Liver (tissue), 3 donors: ENCODE measurements at regions not wholly inside any gene's neighbourhood (a gene's known extent, or its start where the extent isn't known, plus 50 kb on each side); places are given as distances from the start of the nearest gene placed in this dataset.

Source experiments
- CTCF ChIP-seq: fragments of 150-350 bp; IDR thresholded peaks from 2 replicates; pipeline ENCODE4 v1.5.1; 2017; ENCODE audit warnings: improper control_type of control experiment, low read depth, low read length; ENCODE audit not compliant: missing input control
- EGR1 ChIP-seq, 2 donors: IDR thresholded peaks; 2 replicates each; pipeline ENCODE4 v1.6.1; 2016 to 2018; ENCODE audit warnings: antibody characterized with exemption in 2 of 2, low read depth in 2 of 2
- FOXA1 ChIP-seq: IDR thresholded peaks from 2 replicates; pipeline ENCODE4 v1.6.1; 2016; ENCODE audit warnings: antibody characterized with exemption
- GABPA ChIP-seq, 2 donors: IDR thresholded peaks in 1 of 2; conservative IDR thresholded peaks in 1 of 2; 2 replicates each; pipeline ENCODE4 v1.6.1; 2016; ENCODE audit warnings: antibody characterized with exemption in 2 of 2, mild to moderate bottlenecking in 1 of 2, moderate library complexity in 1 of 2
- HNF4A ChIP-seq, 2 donors: conservative IDR thresholded peaks; 2 replicates each; pipeline ENCODE4 v1.6.1; 2016; ENCODE audit warnings: antibody characterized with exemption in 2 of 2, mild to moderate bottlenecking in 2 of 2
- JUND ChIP-seq, 2 donors: IDR thresholded peaks; 2 replicates each; pipeline ENCODE4 v1.6.1; 2016; ENCODE audit warnings: antibody characterized with exemption in 2 of 2
- MAX ChIP-seq: IDR thresholded peaks from 2 replicates; pipeline ENCODE4 v1.6.1; 2016; ENCODE audit warnings: antibody characterized with exemption
- RAD21 ChIP-seq, 2 donors: IDR thresholded peaks; 2 replicates each; pipeline ENCODE4 v1.6.1; 2016; ENCODE audit warnings: antibody characterized with exemption in 2 of 2, mild to moderate bottlenecking in 2 of 2
- REST ChIP-seq: IDR thresholded peaks from 2 replicates; pipeline ENCODE4 v1.6.1; 2016; ENCODE audit warnings: antibody characterized with exemption, mild to moderate bottlenecking
- SP1 ChIP-seq: IDR thresholded peaks from 2 replicates; pipeline ENCODE4 v1.6.1; 2018; ENCODE audit warnings: antibody characterized with exemption, mild to moderate bottlenecking
- TAF1 ChIP-seq: conservative IDR thresholded peaks from 2 replicates; pipeline ENCODE4 v1.6.1; 2016; ENCODE audit warnings: antibody characterized with exemption, mild to moderate bottlenecking
- YY1 ChIP-seq: IDR thresholded peaks from 2 replicates; pipeline ENCODE4 v1.6.1; 2016; ENCODE audit warnings: antibody characterized with exemption, mild to moderate bottlenecking
- ZBTB33 ChIP-seq: IDR thresholded peaks from 2 replicates; pipeline ENCODE4 v1.6.1; 2016; ENCODE audit warnings: antibody characterized with exemption
- TF ChIP-seq, protein P1 (sequence below): IDR thresholded peaks from 2 replicates; pipeline ENCODE4 v1.6.1; 2016; ENCODE audit warnings: antibody characterized with exemption
- donor health status: healthy.
- donor health status: healthy.

GRCh38 chr2:66331176-66331575 is 103.7 kb upstream of the MEIS1 start:
- TF ChIP-seq CTCF: no peak
- no peak for TF ChIP-seq FOXA1
- no peak for TF ChIP-seq EGR1 (IDR thresholded peaks at IDR 0.05; ENCODE audit: low read depth in 2 of 2)
- no peak for TF ChIP-seq SP1
- no peak for TF ChIP-seq ZBTB33
- TF ChIP-seq JUND (IDR thresholded peaks at IDR 0.05): no peak
- no peak for TF ChIP-seq RAD21 (IDR thresholded peaks at IDR 0.05)
- TF ChIP-seq MAX: no peak
- TF ChIP-seq, protein P1, sequence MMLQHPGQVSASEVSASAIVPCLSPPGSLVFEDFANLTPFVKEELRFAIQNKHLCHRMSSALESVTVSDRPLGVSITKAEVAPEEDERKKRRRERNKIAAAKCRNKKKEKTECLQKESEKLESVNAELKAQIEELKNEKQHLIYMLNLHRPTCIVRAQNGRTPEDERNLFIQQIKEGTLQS: no peak
- no peak for TF ChIP-seq YY1
- TF ChIP-seq GABPA (IDR thresholded peaks at IDR 0.05 in 1 of 2, conservative IDR thresholded peaks at IDR 0.05 in 1 of 2): no peak
- no peak for TF ChIP-seq REST
- no peak for TF ChIP-seq HNF4A (conservative IDR thresholded peaks at IDR 0.05)
- TF ChIP-seq TAF1: no peak
